ENCODE measurements at regions not wholly inside any gene's neighbourhood (a gene's known extent, or its start where the extent isn't known, plus 50 kb on each side); places are given as distances from the start of the nearest gene placed in this dataset.

- H3K4me1 Mint-ChIP-seq, result peaks cover 8% of the 10 kb centered on the region
- H3K9me3 ChIP-seq (ENCODE audit: control insufficient read depth, low read length), result no peaks in the 10 kb centered on the region
- H3K9ac ChIP-seq (ENCODE audit: extremely low read depth, low read length, poor library complexity, severe bottlenecking), result no peak overlapping the region
- DNase-seq, result no peak
- no peaks in the 10 kb centered on the region for H3K36me3 Mint-ChIP-seq (ENCODE audit: low read depth)
- 87 to 92% methylated on average over 2 of the region's 2 CpGs for WGBS, 2 experiments (ENCODE audit: insufficient coverage in 1 of 2, insufficient read length in 1 of 2)
- no peaks in the 10 kb centered on the region for H3K36me3 ChIP-seq (ENCODE audit: control insufficient read depth, insufficient read depth, low read length)
- H3K27ac ChIP-seq (ENCODE audit: low read depth, low read length), result no peak overlapping the region
- H3K9me3 Mint-ChIP-seq, result no peaks in the 10 kb centered on the region
- H3K4me1 ChIP-seq (ENCODE audit: control insufficient read depth, insufficient read depth, low read length), result no peaks in the 10 kb centered on the region
- H3K27me3 Mint-ChIP-seq (ENCODE audit: insufficient read depth), result no peaks in the 10 kb centered on the region
- H3K27ac Mint-ChIP-seq, result no peak overlapping the region
- no peak overlapping the region for H3K4me3 Mint-ChIP-seq
- H3K4me3 ChIP-seq (ENCODE audit: low read length), result no peak overlapping the region
- H3K27me3 ChIP-seq (ENCODE audit: control insufficient read depth, insufficient read depth, low read length, poor library complexity, severe bottlenecking), result no peaks in the 10 kb centered on the region
- TF ChIP-seq CTCF (conservative IDR thresholded peaks at IDR 0.05), result no peak
These were observed 1106.4 kb upstream of the CITED2 start for GRCh38 chr6:140480852-140481251.

- Mint-ChIP-seq H3K9me3 (no peaks in the 10 kb centered on the region), H3K4me1 (no peaks in the 10 kb centered on the region), H3K27ac (no peak overlapping the region), H3K27me3 (ENCODE audit: insufficient read depth) (no peaks in the 10 kb centered on the region), H3K36me3 (ENCODE audit: low read depth) (no peaks in the 10 kb centered on the region), H3K4me3 (no peak overlapping the region)
- Histone ChIP-seq H3K4me1 (ENCODE audit: control insufficient read depth, insufficient read depth, low read length) (no peaks in the 10 kb centered on the region), H3K36me3 (ENCODE audit: control insufficient read depth, insufficient read depth, low read length) (no peaks in the 10 kb centered on the region), H3K4me3 (ENCODE audit: low read length) (no peak overlapping the region), H3K9ac (ENCODE audit: extremely low read depth, low read length, poor library complexity, severe bottlenecking) (no peak overlapping the region), H3K27me3 (ENCODE audit: control insufficient read depth, insufficient read depth, low read length, poor library complexity, severe bottlenecking) (no peaks in the 10 kb centered on the region), H3K9me3 (ENCODE audit: control insufficient read depth, low read length) (no peaks in the 10 kb centered on the region), H3K27ac (ENCODE audit: low read depth, low read length) (no peak overlapping the region)
- DNase-seq, result no peak
- no peak for TF ChIP-seq CTCF (conservative IDR thresholded peaks at IDR 0.05)
- 86% methylated on average over 3 of the region's 3 CpGs; no CpG with 5 or more reads in 1 of the 2 experiments for WGBS, 2 experiments (ENCODE audit: insufficient coverage in 1 of 2, insufficient read length in 1 of 2)
These were observed 1104.2 kb upstream of the CITED2 start for GRCh38 chr6:140478631-140479030.

GRCh38 chr6:140475086-140475485 is 1100.6 kb upstream of the CITED2 start:
- H3K27me3 Mint-ChIP-seq (ENCODE audit: insufficient read depth), result no peaks in the 10 kb centered on the region
- TF ChIP-seq CTCF (conservative IDR thresholded peaks at IDR 0.05), result no peak
- no peaks in the 10 kb centered on the region for H3K36me3 Mint-ChIP-seq (ENCODE audit: low read depth)
- Histone ChIP-seq H3K4me3 (ENCODE audit: low read length) (no peak overlapping the region), H3K36me3 (ENCODE audit: control insufficient read depth, insufficient read depth, low read length) (no peaks in the 10 kb centered on the region), H3K9me3 (ENCODE audit: control insufficient read depth, low read length) (no peaks in the 10 kb centered on the region), H3K27ac (ENCODE audit: low read depth, low read length) (no peak overlapping the region), H3K4me1 (ENCODE audit: control insufficient read depth, insufficient read depth, low read length) (no peaks in the 10 kb centered on the region), H3K9ac (ENCODE audit: extremely low read depth, low read length, poor library complexity, severe bottlenecking) (no peak overlapping the region), H3K27me3 (ENCODE audit: control insufficient read depth, insufficient read depth, low read length, poor library complexity, severe bottlenecking) (no peaks in the 10 kb centered on the region)
- H3K9me3 Mint-ChIP-seq, result no peaks in the 10 kb centered on the region
- H3K4me3 Mint-ChIP-seq, result no peak overlapping the region
- 92% methylated on average over 2 of the region's 2 CpGs; no CpG with 5 or more reads in 1 of the 2 experiments for WGBS, 2 experiments (ENCODE audit: insufficient coverage in 1 of 2, insufficient read length in 1 of 2)
- no peaks in the 10 kb centered on the region for H3K4me1 Mint-ChIP-seq
- DNase-seq, result no peak
- no peak overlapping the region for H3K27ac Mint-ChIP-seq

All from endodermal cell (in vitro differentiated cells).